ENCODE measurements at regions not wholly inside any gene's neighbourhood (a gene's known extent, or its start where the extent isn't known, plus 50 kb on each side); places are given as distances from the start of the nearest gene placed in this dataset.

GRCh38 chr20:57938158-57939108 lies 228.6 kb upstream of the PMEPA1 start (continued):
- TF ChIP-seq, protein P1, sequence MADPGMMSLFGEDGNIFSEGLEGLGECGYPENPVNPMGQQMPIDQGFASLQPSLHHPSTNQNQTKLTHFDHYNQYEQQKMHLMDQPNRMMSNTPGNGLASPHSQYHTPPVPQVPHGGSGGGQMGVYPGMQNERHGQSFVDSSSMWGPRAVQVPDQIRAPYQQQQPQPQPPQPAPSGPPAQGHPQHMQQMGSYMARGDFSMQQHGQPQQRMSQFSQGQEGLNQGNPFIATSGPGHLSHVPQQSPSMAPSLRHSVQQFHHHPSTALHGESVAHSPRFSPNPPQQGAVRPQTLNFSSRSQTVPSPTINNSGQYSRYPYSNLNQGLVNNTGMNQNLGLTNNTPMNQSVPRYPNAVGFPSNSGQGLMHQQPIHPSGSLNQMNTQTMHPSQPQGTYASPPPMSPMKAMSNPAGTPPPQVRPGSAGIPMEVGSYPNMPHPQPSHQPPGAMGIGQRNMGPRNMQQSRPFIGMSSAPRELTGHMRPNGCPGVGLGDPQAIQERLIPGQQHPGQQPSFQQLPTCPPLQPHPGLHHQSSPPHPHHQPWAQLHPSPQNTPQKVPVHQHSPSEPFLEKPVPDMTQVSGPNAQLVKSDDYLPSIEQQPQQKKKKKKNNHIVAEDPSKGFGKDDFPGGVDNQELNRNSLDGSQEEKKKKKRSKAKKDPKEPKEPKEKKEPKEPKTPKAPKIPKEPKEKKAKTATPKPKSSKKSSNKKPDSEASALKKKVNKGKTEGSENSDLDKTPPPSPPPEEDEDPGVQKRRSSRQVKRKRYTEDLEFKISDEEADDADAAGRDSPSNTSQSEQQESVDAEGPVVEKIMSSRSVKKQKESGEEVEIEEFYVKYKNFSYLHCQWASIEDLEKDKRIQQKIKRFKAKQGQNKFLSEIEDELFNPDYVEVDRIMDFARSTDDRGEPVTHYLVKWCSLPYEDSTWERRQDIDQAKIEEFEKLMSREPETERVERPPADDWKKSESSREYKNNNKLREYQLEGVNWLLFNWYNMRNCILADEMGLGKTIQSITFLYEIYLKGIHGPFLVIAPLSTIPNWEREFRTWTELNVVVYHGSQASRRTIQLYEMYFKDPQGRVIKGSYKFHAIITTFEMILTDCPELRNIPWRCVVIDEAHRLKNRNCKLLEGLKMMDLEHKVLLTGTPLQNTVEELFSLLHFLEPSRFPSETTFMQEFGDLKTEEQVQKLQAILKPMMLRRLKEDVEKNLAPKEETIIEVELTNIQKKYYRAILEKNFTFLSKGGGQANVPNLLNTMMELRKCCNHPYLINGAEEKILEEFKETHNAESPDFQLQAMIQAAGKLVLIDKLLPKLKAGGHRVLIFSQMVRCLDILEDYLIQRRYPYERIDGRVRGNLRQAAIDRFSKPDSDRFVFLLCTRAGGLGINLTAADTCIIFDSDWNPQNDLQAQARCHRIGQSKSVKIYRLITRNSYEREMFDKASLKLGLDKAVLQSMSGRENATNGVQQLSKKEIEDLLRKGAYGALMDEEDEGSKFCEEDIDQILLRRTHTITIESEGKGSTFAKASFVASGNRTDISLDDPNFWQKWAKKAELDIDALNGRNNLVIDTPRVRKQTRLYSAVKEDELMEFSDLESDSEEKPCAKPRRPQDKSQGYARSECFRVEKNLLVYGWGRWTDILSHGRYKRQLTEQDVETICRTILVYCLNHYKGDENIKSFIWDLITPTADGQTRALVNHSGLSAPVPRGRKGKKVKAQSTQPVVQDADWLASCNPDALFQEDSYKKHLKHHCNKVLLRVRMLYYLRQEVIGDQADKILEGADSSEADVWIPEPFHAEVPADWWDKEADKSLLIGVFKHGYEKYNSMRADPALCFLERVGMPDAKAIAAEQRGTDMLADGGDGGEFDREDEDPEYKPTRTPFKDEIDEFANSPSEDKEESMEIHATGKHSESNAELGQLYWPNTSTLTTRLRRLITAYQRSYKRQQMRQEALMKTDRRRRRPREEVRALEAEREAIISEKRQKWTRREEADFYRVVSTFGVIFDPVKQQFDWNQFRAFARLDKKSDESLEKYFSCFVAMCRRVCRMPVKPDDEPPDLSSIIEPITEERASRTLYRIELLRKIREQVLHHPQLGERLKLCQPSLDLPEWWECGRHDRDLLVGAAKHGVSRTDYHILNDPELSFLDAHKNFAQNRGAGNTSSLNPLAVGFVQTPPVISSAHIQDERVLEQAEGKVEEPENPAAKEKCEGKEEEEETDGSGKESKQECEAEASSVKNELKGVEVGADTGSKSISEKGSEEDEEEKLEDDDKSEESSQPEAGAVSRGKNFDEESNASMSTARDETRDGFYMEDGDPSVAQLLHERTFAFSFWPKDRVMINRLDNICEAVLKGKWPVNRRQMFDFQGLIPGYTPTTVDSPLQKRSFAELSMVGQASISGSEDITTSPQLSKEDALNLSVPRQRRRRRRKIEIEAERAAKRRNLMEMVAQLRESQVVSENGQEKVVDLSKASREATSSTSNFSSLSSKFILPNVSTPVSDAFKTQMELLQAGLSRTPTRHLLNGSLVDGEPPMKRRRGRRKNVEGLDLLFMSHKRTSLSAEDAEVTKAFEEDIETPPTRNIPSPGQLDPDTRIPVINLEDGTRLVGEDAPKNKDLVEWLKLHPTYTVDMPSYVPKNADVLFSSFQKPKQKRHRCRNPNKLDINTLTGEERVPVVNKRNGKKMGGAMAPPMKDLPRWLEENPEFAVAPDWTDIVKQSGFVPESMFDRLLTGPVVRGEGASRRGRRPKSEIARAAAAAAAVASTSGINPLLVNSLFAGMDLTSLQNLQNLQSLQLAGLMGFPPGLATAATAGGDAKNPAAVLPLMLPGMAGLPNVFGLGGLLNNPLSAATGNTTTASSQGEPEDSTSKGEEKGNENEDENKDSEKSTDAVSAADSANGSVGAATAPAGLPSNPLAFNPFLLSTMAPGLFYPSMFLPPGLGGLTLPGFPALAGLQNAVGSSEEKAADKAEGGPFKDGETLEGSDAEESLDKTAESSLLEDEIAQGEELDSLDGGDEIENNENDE (IDR thresholded peaks at IDR 0.05; ENCODE audit: insufficient replicate concordance, low read length): no peak
- TF ChIP-seq CEBPB (IDR thresholded peaks at IDR 0.05; ENCODE audit: low read depth, low read length): no peak
- no peak for TF ChIP-seq TAF7 (optimal IDR thresholded peaks at IDR 0.05; ENCODE audit: borderline replicate concordance, low read depth, low read length)

Data from H1 (cell line).